Loucy (cell line): ENCODE measurements at regions not wholly inside any gene's neighbourhood (a gene's known extent, or its start where the extent isn't known, plus 50 kb on each side); places are given as distances from the start of the nearest gene placed in this dataset.

Source experiments
- CTCF ChIP-seq: fragments of 200-600 bp; sonication (generic); conservative IDR thresholded peaks from 2 replicates; pipeline ENCODE4 v1.5.1; 2014; ENCODE audit warnings: mild to moderate bottlenecking, antibody characterized with exemption, low read length
- EZH2phosphoT487 ChIP-seq: fragments of 200-600 bp; IDR thresholded peaks from 2 replicates; pipeline ENCODE4 v1.6.1; 2018; ENCODE audit warnings: antibody characterized with exemption, mild to moderate bottlenecking, moderate library complexity, borderline replicate concordance

DNA sequence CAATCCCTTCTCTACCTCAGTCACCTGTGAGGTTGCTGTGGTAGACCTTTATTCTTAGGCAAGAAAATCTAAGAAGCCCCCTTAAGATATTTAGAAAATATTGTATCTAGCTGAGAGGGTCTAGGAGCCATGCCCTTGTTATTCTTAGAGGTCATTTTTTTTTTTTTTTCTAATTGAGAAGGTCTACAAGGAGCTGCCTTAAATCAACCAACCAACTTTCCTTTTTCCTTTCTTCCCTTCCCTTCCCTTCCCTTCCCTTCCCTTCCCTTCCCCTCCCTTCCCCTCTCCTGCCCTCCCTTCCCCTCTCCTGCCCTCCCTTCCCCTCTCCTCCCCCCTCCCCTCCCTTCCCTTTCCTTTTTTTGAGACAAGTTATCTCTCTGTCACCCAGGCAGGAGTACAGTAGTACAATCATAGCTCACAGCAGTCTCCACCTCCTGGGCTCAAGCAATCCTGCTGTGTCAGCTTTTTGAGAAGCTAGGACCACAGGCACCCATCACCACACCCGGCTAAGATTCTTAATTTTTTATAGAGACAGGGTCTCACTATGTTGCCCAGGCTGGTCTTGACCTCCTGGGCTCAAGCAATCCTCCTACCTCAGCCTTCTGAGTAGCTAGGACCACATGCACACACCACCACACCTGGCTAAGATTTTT lies 668.4 kb upstream of the FBXO33 start:
- TF ChIP-seq CTCF (no peak), EZH2phosphoT487 (no peak)
